Smooth muscle cell (in vitro differentiated cells): ENCODE measurements at regions not wholly inside any gene's neighbourhood (a gene's known extent, or its start where the extent isn't known, plus 50 kb on each side); places are given as distances from the start of the nearest gene placed in this dataset.

ENCODE experiments used
- DNase-seq: peaks from one replicate; lab custom pipeline; 2025; ENCODE audit not compliant: unreplicated experiment; lab: John Stamatoyannopoulos, UW
- H2AFZ ChIP-seq: fragments of 200-600 bp; sonication (generic); 2 replicates; pipeline ENCODE4 v1.6.0; 2016; ENCODE audit warnings: antibody characterized with exemption, low read depth, mild to moderate bottlenecking
- H3F3A ChIP-seq: fragments of 200-600 bp; sonication (generic); 2 replicates; pipeline ENCODE4 v1.6.0; 2017; ENCODE audit warnings: antibody characterized with exemption, low read depth
- H3K27ac ChIP-seq: fragments of 200-600 bp; sonication (generic); 2 replicates; pipeline ENCODE4 v1.5.1; 2016; ENCODE audit warnings: low read depth, mild to moderate bottlenecking
- H3K27me3 ChIP-seq: fragments of 200-600 bp; sonication (generic); 2 replicates; pipeline ENCODE4 v1.6.1; 2016; ENCODE audit warnings: low read depth, mild to moderate bottlenecking
- H3K36me3 ChIP-seq: fragments of 200-600 bp; sonication (generic); 2 replicates; pipeline ENCODE4 v1.5.1; 2016; ENCODE audit warnings: low read depth
- H3K4me1 ChIP-seq: fragments of 200-600 bp; sonication (generic); 2 replicates; pipeline ENCODE4 v1.5.1; 2016; ENCODE audit warnings: low read depth
- H3K4me2 ChIP-seq: fragments of 200-600 bp; sonication (generic); 2 replicates; pipeline ENCODE4 v1.6.0; 2016; ENCODE audit warnings: mild to moderate bottlenecking
- H3K4me3 ChIP-seq: fragments of 200-600 bp; sonication (generic); 2 replicates; pipeline ENCODE4 v1.5.1; 2016; ENCODE audit warnings: mild to moderate bottlenecking
- H3K79me2 ChIP-seq: fragments of 200-600 bp; sonication (generic); 2 replicates; pipeline ENCODE4 v1.6.0; 2016; ENCODE audit warnings: low read depth, mild to moderate bottlenecking
- H3K9ac ChIP-seq: fragments of 200-600 bp; sonication (generic); 2 replicates; pipeline ENCODE4 v1.6.0; 2016; ENCODE audit warnings: low read depth
- H3K9me3 ChIP-seq: fragments of 200-600 bp; sonication (generic); replicated peaks from 2 replicates; pipeline ENCODE4 v1.5.1; 2016; ENCODE audit warnings: low read depth
- H4K20me1 ChIP-seq: fragments of 200-600 bp; sonication (generic); 2 replicates; pipeline ENCODE4 v1.6.0; 2016; ENCODE audit warnings: low read depth
- CTCF ChIP-seq: fragments of 200-600 bp; sonication (generic); IDR thresholded peaks from 2 replicates; pipeline ENCODE4 v1.5.1; 2017; ENCODE audit warnings: borderline replicate concordance, mild to moderate bottlenecking, antibody characterized with exemption; ENCODE audit not compliant: insufficient read depth, poor library complexity, severe bottlenecking
- WGBS: methylation state at CpG from one replicate; pipeline ENCODE4 v1.1.7; 2016; ENCODE audit warnings: low lambda C conversion rate; 5-methylcytosine and 5-hydroxymethylcytosine counted together

- TF ChIP-seq CTCF, result no peak
- Histone ChIP-seq H3K27me3 (no peaks in the 10 kb centered on the region), H3K36me3 (no peaks in the 10 kb centered on the region), H3K9me3 (no peaks in the 10 kb centered on the region), H4K20me1 (no peaks in the 10 kb centered on the region), H3K4me3 (no peak overlapping the region), H3K79me2 (no peaks in the 10 kb centered on the region), H3K4me2 (no peak overlapping the region), H3K27ac (no peak overlapping the region), H3F3A (no peaks in the 10 kb centered on the region), H3K4me1 (peaks cover 7% of the 10 kb centered on the region), H2AFZ (no peak overlapping the region), H3K9ac (no peak overlapping the region)
- no peak for DNase-seq
Measured at GRCh38 chr16:72404299-72404698, 232.3 kb upstream of the PMFBP1 start.

- DNase-seq, result no peak
- no peak overlapping the region for H3K27ac ChIP-seq
- no peaks in the 10 kb centered on the region for H3K36me3 ChIP-seq
- no peak overlapping the region for H3K4me3 ChIP-seq
- no peaks in the 10 kb centered on the region for H3K27me3 ChIP-seq
- H3K79me2 ChIP-seq, result no peaks in the 10 kb centered on the region
- TF ChIP-seq CTCF, result no peak
- no peaks in the 10 kb centered on the region for H4K20me1 ChIP-seq
- H3K9ac ChIP-seq, result no peak overlapping the region
- peak overlapping the region; percentile 10 for H3K4me2 ChIP-seq
- H3K9me3 ChIP-seq, result no peaks in the 10 kb centered on the region
- no peak overlapping the region for H2AFZ ChIP-seq
- peaks cover 7% of the 10 kb centered on the region for H3K4me1 ChIP-seq
- no peaks in the 10 kb centered on the region for H3F3A ChIP-seq
Measured at GRCh38 chr16:72401084-72401361, 229.1 kb upstream of the PMFBP1 start.

- H3K9ac ChIP-seq, result no peak overlapping the region
- peak overlapping the region; percentile 10 for H3K4me2 ChIP-seq
- DNase-seq, result no peak
- H3K36me3 ChIP-seq, result no peaks in the 10 kb centered on the region
- no peak overlapping the region for H3K4me3 ChIP-seq
- TF ChIP-seq CTCF, result peak; percentile 89
- no peaks in the 10 kb centered on the region for H3K9me3 ChIP-seq
- WGBS, result 42% methylated on average over 6 of the region's 6 CpGs
- no peaks in the 10 kb centered on the region for H4K20me1 ChIP-seq
- H3F3A ChIP-seq, result no peaks in the 10 kb centered on the region
- peaks cover 7% of the 10 kb centered on the region for H3K4me1 ChIP-seq
- H3K27me3 ChIP-seq, result no peaks in the 10 kb centered on the region
- H3K79me2 ChIP-seq, result no peaks in the 10 kb centered on the region
- no peak overlapping the region for H2AFZ ChIP-seq
- H3K27ac ChIP-seq, result no peak overlapping the region
Measured at GRCh38 chr16:72400257-72401083, 228.5 kb upstream of the PMFBP1 start.

- H3K4me3 ChIP-seq, result no peak overlapping the region
- no peak for TF ChIP-seq CTCF
- no peaks in the 10 kb centered on the region for H3F3A ChIP-seq
- H4K20me1 ChIP-seq, result no peaks in the 10 kb centered on the region
- no peaks in the 10 kb centered on the region for H3K9me3 ChIP-seq
- no peak for DNase-seq
- no peak overlapping the region for H3K9ac ChIP-seq
- 97% methylated on average over 1 of the region's 1 CpG for WGBS
- H3K4me2 ChIP-seq, result no peak overlapping the region
- H3K79me2 ChIP-seq, result no peaks in the 10 kb centered on the region
- H3K27me3 ChIP-seq, result no peaks in the 10 kb centered on the region
- no peak overlapping the region for H2AFZ ChIP-seq
- no peak overlapping the region for H3K27ac ChIP-seq
- H3K4me1 ChIP-seq, result peaks cover 7% of the 10 kb centered on the region
- peaks cover 4% of the 10 kb centered on the region for H3K36me3 ChIP-seq
Measured at GRCh38 chr16:72399811-72400210, 227.9 kb upstream of the PMFBP1 start.
